HG02870 (cell line): ENCODE measurements at regions not wholly inside any gene's neighbourhood (a gene's known extent, or its start where the extent isn't known, plus 50 kb on each side); places are given as distances from the start of the nearest gene placed in this dataset.

ENCODE experiments used
- ATAC-seq: cut with Tn5 transposase; IDR thresholded peaks from one replicate; pipeline ENCODE4 v1.9.1; 2021; ENCODE audit warnings: mild to moderate bottlenecking, moderate library complexity; ENCODE audit not compliant: unreplicated experiment

GRCh38 chr3:180530276-180530675 is 71.7 kb upstream of the TTC14 start:
- ATAC-seq = no peak

- no peak for ATAC-seq
Observed at GRCh38 chr3:180531303-180532278, 70.4 kb upstream of the TTC14 start.

DNA sequence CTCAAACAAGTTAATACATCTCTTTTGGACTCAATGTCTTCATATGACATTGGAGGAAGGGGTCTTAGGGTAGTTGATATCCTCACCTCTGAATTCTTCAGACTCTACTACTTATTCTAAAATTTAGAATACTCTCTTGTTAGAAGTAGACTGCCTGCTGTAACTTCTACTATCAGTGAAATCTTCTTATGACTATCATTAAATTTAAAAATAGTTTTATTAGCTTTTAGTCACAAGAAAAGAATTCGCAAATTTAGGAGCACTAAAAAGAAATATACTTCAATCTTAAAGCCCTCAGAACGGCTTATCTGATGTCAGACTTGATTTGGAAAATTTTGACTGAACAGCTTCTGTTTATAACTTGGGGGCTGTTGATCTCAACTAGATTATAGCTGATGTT is 67.1 kb upstream of the TTC14 start:
- ATAC-seq = no peak

DNA sequence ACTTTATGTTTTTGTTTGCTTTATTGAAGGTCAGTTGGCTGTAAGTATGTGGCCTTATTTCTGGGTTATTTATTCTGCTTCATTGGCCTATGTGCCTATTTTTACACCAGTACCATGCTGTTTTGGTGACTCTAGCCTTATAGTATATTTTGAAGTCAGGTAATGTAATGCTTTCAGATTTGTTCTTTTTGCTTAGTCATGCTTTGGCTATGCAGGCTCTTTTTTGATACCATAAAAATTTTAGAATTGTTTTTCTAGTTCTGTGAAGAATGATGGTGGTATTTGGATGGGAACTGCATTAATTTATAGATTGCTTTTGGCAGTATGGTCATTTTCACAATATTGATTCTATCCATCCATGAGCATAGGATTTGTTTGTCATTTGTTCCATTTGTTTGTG is 63.5 kb upstream of the TTC14 start:
- no peak for ATAC-seq

DNA sequence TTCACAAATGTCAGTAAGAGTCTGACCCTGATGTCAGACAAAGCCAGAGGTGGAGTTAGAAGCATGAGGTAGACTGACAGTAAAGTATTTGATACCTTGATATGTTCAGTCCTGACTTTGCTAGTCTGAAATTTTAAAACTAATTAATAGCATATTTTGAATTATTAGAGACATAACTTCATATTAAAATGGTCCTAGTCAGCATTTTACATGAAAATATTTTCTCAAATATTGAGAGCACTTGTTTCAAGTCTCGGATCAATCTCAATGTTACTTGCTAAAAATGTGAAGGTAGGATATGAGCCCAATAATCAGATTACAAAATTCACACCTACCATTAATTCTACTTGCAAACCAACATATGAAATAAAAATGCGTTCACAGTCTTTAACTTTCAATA is 58.1 kb upstream of the TTC14 start:
- ATAC-seq = no peak

GRCh38 chr3:180546863-180547262 is 55.1 kb upstream of the TTC14 start:
- ATAC-seq = no peak

- ATAC-seq = no peak
Observed at GRCh38 chr3:180548050-180548449, 53.9 kb upstream of the TTC14 start.
